ENCODE measurements at regions not wholly inside any gene's neighbourhood (a gene's known extent, or its start where the extent isn't known, plus 50 kb on each side); places are given as distances from the start of the nearest gene placed in this dataset.

GRCh38 chr20:7695635-7696034 is 244.6 kb downstream of the HAO1 start:
- TF ChIP-seq, protein P1, sequence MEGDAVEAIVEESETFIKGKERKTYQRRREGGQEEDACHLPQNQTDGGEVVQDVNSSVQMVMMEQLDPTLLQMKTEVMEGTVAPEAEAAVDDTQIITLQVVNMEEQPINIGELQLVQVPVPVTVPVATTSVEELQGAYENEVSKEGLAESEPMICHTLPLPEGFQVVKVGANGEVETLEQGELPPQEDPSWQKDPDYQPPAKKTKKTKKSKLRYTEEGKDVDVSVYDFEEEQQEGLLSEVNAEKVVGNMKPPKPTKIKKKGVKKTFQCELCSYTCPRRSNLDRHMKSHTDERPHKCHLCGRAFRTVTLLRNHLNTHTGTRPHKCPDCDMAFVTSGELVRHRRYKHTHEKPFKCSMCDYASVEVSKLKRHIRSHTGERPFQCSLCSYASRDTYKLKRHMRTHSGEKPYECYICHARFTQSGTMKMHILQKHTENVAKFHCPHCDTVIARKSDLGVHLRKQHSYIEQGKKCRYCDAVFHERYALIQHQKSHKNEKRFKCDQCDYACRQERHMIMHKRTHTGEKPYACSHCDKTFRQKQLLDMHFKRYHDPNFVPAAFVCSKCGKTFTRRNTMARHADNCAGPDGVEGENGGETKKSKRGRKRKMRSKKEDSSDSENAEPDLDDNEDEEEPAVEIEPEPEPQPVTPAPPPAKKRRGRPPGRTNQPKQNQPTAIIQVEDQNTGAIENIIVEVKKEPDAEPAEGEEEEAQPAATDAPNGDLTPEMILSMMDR (IDR thresholded peaks at IDR 0.05) = no peak
- no peak for TF ChIP-seq POLR2A (IDR thresholded peaks at IDR 0.05)

Data from Peyer's patch (tissue), 4 donors.